Mammary epithelial cell (primary cell): ENCODE measurements at regions not wholly inside any gene's neighbourhood (a gene's known extent, or its start where the extent isn't known, plus 50 kb on each side); places are given as distances from the start of the nearest gene placed in this dataset.
"Not testable (repeated sequence)": the region's sequence is repeated elsewhere in the genome, so short reads cannot be mapped to it uniquely, and the experiment has no call there.

Experiments
- CTCF ChIP-seq, 2 donors: IDR thresholded peaks in 1 of 2; conservative IDR thresholded peaks in 1 of 2; 2 replicates each; pipeline ENCODE4 v1.5.1; 2011 to 2012; ENCODE audit warnings: inconsistent platforms in 2 of 2, low read length in 2 of 2, mild to moderate bottlenecking in 2 of 2, control low read depth in 1 of 2, low read depth in 1 of 2; ENCODE audit not compliant: insufficient read depth in 1 of 2; ENCODE audit errors: extremely low read depth in 1 of 2
- EZH2 ChIP-seq: IDR thresholded peaks from 2 replicates; pipeline ENCODE4 v1.6.1; 2012; ENCODE audit warnings: low read length, inconsistent platforms, borderline replicate concordance

- not testable (repeated sequence) for TF ChIP-seq CTCF (conservative IDR thresholded peaks at IDR 0.05 in 1 of 2, IDR thresholded peaks at IDR 0.05 in 1 of 2; ENCODE audit: extremely low read depth in 1 of 2, insufficient read depth in 1 of 2, low read depth in 1 of 2, low read length in 2 of 2); EZH2
Measured at GRCh38 chr3:87433445-87433844, 157.1 kb upstream of the POU1F1 start.
